HG03432 (cell line): ENCODE measurements at regions not wholly inside any gene's neighbourhood (a gene's known extent, or its start where the extent isn't known, plus 50 kb on each side); places are given as distances from the start of the nearest gene placed in this dataset.
"Not testable (repeated sequence)": the region's sequence is repeated elsewhere in the genome, so short reads cannot be mapped to it uniquely, and the experiment has no call there.

Experiments used
- ATAC-seq: cut with Tn5 transposase; IDR thresholded peaks from one replicate; pipeline ENCODE4 v1.9.1; 2021; ENCODE audit warnings: mild to moderate bottlenecking, moderate library complexity; ENCODE audit not compliant: unreplicated experiment

DNA sequence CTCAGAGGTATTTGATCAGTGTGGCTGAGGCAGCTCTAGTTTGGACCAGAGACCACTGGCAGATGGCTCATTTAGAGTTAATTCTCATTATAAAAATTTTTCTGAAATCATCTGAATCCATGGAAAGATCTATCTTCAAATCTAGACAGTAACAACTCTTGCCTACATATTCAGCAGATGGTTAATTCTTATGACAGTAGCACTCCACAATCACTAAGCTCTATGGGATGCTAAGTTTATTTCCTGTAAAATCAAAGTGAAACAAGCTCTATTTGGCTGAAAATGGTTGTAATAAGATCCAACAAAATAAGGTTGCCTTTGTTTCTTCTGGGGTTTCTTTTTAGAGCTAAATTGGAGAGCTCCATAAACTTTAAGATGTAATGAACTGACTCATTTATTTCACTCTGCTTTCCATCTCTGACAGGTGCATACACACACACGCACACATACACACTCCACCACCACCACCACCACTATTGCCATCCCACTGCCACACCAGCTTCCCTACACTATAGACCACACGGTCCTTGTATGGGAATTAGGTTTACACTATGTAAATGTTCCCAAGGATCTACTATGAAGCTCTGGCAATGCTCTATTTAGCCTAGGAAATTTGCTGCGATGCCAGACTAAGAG lies 293.1 kb downstream of the RPAP3 start:
- no peak for ATAC-seq

DNA sequence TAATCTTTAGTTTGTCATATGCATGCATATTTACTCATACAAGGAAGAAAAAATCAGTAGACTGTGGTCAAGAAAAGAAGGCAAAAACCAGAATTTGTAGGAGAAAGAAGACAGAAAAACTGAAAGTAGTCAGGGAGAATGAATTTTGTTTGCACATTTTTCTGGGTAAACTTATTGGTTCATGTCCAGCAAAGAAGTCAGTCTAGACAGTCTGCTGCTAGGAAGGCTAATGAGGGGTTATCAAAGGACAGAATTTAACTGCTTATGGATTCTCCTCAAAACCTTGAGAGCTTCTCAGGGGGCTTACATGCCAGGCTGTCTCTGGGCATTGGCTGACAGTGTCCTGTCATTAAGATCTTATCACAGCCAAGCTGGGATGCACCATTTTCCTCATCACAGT lies 293.9 kb downstream of the RPAP3 start:
- no peak for ATAC-seq

- no peak for ATAC-seq
Observed at GRCh38 chr12:47410862-47411261, 295.0 kb downstream of the RPAP3 start.

DNA sequence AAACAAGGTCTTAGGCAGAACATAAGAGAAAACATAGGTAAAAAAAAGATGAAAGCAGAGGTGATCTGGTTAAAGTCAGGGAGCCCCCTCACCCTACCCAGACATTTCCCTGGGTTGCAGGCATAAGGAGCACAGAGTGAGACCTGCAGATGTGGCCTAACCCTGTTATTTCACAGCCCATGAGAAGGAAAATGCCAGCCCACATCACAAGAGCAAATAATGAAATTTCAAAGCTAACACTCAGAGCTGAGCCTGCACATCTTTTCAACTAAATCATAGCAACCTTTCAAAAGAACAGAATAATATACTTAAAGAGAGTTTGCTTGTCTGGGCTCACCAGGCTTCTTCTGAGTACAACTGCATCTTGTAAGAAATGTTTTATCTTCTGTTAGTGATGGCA lies 295.4 kb downstream of the RPAP3 start:
- ATAC-seq = no peak

GRCh38 chr12:47409310-47409987 lies 296.4 kb downstream of the RPAP3 start:
- ATAC-seq = no peak

- peak; percentile 95 for ATAC-seq
Observed at GRCh38 chr12:47408171-47408871, 297.5 kb downstream of the RPAP3 start.

- ATAC-seq = peak; percentile 13
Observed at GRCh38 chr12:47407463-47408129, 298.2 kb downstream of the RPAP3 start.

DNA sequence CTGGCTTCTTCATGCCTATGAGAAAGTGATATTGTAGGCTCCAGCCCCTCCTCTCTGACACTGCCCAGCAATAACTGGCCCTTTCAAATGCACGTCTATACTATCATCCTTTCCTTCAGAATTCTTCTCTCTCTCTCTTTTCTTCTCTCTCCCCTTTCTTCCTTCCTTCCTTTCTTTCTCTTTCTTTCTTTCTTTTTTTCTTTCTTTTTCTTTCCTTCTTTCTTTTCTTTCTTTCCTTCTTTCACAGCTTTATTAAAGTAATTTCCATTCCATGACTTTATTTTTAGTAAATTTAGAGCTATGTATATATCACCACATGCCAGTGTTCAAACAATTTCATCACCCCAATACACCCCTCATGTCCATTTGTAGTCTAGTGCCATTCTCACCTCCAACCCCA lies 302.1 kb downstream of the RPAP3 start:
- ATAC-seq = no peak

DNA sequence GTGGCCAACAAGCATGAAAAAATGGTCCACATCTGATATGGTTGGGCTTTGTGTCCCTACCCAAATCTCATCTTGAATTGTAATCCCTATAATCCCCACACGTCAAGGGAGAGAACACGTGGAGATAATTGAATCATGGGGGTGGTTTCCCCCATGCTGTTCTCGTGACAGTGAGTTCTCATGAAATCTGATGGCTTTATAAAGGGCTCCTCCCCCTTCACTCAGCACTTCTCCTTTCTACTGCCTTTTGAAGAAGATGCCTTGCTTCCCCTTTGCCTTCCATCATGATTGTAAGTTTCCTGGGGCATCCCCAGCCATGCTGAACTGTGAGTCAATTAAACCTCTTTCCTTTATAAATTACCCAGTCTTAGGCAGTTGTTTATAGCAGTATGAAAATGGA lies 304.6 kb downstream of the RPAP3 start:
- not testable (repeated sequence) for ATAC-seq

GRCh38 chr12:47400266-47400665 lies 305.6 kb downstream of the RPAP3 start:
- no peak for ATAC-seq

DNA sequence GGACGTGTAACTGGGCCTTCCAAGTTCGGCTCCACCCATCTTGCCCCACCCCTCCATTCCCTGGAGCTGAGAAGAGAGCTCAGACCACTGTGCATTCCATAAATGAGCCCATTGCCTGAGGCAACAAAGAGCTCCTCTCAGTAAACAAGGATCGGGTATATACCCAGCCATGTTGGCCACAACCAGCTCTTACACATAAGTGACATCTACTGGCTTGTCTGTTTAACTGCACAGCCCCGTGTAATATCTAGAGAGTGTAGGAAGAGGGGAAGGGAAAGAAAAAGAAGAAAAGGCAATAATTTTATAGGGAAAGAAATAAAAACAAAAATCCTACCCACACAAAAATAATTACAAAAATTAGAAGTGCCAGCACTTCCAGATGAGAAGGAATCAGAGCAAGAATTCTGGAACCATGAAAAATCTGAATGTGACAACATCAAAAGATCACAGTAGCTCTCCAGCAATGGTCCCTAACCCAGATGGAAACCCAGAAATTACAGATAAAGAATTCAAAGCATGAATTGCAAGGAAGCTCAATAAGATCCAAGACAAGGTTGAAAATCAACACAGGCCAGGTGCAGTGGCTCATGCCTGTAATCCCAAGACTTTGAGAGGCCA lies 308.1 kb downstream of the RPAP3 start:
- peak; percentile 64 for ATAC-seq

DNA sequence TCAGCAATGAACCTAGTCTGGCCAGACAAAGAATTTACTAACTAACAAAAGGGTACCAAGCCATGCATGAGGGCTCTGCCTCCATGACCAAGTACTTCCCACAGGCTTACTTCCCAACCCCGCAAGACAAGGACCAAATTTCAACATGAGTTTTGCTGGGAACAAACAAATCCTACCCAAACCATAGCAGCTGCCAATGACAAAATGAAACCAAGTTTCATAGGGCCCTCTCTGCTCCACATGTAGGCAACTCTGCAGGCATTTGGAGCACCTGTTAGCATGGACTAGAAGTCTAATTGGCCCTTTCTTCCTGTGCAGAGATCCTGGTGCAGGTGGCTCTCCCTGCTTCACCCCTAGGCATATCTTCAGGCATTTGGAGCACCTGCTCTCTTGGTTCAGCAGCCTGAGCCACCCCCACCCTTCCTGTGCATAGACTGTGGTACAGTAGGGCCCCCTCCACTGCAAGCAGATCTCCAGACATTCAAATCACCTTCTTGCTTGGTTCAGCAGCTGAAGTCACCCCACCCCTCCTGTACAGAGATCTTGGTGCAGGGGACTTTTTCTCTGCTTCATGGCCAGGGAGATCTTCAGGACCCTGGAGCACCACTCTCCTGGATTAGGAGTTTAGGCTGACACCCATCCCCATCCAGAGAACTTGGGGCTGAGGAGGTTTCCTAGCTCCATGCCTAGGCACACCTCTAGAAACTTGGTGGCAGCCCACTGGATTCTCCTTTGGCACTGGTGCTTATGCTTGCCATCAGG lies 308.7 kb downstream of the RPAP3 start:
- no peak for ATAC-seq

- no peak for ATAC-seq
Observed at GRCh38 chr12:47394070-47394469, 311.8 kb downstream of the RPAP3 start.

GRCh38 chr12:47393403-47393790 lies 312.4 kb downstream of the RPAP3 start:
- ATAC-seq = no peak

GRCh38 chr12:47391566-47391965 lies 311.8 kb upstream of the AMIGO2 start:
- no peak for ATAC-seq

GRCh38 chr12:47388712-47389111 lies 309.0 kb upstream of the AMIGO2 start:
- no peak for ATAC-seq

- no peak for ATAC-seq
Observed at GRCh38 chr12:47387994-47388393, 308.2 kb upstream of the AMIGO2 start.

DNA sequence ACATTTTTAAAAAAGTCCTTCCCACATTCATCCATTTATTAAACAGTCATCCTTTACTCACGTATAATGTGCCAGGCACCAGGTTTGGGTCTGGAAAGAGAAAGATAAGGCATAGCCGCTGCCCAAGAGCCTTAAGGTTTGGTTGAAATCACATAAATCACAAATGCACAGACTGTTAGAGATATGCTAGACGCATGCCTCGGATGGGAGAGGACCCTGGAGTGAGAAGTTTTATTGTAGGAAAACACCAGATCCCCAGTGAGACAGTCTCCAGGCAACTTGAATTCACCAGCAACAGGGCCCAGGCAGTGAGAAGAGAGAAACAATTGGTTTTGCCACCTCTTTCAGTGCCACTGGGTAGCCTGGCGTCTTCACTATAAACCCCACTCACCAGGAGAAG lies 305.9 kb upstream of the AMIGO2 start:
- ATAC-seq = no peak

DNA sequence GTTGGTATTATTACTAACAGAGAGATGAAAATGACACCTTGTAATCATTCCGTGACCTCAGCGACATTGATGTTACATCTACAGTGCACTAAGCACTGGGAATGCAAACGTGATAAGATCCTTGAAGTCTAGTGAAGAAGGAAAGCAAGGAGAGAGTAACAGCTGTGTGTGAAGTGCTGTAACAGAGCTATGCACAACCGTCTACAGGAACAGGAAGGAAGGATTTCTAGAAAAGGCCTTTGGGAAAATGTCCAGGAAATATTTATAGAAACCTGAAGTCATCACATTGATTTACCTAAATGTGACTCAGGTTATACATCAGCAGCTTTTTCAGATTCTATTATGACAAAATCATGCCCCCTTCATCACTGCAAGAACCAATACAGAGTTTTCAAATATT lies 304.2 kb upstream of the AMIGO2 start:
- ATAC-seq = no peak

DNA sequence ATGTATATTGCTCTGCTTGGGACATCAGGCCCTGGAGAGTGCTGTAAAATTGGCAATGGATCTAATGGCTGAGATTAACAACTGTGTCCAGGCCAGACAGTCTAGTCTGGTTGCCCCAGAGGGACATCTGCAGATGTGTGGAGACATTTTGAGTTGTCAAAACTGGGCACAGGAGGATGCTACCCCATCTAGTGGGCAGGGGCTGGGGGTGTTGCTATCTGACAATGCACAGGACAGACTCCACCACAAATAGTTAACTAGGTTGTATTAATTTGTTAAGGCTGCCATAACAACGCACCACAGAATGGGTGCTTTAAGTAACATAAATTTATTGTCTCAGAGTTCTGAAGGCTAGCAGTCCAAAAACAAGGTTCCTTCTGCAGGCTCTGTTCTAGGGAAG lies 302.5 kb upstream of the AMIGO2 start:
- no peak for ATAC-seq

GRCh38 chr12:47378907-47379306 lies 299.1 kb upstream of the AMIGO2 start:
- no peak for ATAC-seq
